ENCODE measurements at regions not wholly inside any gene's neighbourhood (a gene's known extent, or its start where the extent isn't known, plus 50 kb on each side); places are given as distances from the start of the nearest gene placed in this dataset.

DNA sequence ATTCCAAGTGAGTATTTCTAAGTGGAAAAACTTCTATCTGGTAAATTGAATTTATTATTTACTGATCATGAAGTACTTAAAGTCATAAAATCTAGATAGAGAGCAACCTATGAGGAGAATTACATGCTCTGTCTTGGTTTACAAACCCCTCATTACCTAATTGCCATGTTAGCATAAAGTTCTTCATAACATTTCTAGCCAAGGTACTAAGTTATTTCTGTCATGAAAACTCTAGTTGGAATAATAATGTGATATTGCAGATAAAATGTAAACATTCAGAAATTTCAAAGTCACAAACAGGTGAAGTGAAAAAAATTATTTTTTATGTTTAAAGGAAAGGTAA is 228.6 kb downstream of the TTLL7 start:
- DNase-seq (ENCODE audit: low read depth): no peak

DNA sequence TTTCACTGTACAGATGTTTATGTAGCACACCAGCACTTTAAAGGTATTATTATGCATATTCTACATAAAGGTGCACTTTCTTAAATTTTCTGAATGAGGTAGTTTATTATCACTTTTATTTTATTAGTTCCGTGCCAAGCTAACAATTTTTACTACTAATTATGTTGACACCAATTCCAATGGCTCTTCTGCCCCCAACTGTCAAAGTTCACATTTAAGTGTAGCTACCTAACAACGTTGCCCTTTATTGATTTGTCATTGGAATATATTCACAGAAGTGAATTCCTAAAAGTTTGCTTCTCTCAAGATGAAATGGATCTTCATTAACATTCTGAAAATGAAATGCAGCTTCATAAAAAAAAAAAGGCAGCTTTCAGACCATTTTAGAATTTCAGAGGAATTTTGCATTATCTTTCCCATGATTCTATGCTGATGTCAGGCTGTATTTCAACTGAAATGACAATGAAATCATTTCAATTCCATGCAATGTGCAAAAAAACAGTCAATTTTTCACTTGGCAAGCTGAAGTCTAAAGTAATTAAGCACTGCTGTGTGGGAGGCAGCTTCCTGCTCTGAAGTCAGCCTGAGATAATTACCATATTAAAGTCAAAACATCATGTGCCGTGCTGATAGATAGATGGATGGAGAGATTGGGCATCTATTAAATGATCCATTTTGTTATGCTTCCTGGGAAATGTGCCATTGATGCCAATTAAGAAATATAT is 229.2 kb downstream of the TTLL7 start:
- no peak for DNase-seq (ENCODE audit: low read depth)

DNA sequence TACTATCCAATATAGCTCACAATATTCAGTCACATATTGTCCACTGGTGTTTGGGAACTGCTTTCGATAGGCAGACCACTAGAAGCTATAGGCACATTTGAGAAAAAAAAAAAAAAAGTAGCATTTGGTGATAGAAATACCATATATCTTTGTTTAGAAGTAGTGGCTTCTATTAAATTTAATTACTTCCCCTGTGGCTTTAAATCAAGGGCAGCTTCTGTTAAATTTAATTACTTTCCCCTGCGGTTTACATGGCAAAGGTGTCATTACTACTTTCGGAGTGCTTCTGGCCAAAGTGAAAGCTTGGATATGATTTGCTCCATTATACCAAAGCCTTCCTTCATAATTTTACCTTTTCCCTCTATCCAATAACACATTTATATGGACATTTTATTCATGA is 229.9 kb downstream of the TTLL7 start:
- DNase-seq (ENCODE audit: low read depth): no peak

DNA sequence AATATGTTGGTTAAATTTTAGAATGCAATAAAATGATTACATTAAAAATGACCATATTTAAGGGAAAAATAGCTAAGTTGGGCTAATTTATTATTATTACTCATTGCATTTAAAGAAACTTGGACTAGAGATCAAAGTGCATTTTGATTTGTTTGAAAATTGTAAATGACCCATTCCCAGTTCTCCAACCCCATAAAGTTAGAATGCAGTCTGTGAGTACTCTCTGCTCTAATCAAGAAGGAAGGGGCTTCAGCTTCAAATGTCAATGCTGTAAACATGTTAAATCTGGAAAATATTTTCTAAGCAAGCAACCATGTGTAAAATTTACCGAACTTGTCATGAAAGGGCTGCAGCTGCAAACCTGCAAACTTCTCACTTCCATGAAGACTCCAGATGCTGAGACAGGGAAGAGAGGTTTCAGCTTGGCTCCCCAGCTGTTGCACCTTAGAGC is 232.7 kb downstream of the TTLL7 start:
- DNase-seq (ENCODE audit: low read depth): no peak

DNA sequence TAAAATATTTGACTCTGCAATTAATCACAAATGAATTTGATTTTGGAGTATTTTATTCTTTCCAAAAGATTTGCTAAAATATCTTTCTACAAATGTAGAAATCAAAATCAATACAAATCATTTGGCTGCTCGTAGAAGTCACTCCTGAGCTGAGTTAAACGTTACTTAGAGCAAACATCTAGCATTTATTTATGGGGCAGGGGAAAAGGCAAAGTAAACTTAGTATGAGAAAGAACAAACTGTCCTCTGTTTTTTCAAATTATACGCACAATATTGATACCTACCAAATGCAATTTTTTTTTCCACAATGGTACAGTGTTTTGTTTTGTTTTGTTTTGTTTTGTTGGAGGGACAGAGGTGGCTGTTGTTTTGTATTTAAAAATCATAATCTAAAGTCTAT is 233.8 kb downstream of the TTLL7 start:
- no peak for DNase-seq (ENCODE audit: low read depth)

DNA sequence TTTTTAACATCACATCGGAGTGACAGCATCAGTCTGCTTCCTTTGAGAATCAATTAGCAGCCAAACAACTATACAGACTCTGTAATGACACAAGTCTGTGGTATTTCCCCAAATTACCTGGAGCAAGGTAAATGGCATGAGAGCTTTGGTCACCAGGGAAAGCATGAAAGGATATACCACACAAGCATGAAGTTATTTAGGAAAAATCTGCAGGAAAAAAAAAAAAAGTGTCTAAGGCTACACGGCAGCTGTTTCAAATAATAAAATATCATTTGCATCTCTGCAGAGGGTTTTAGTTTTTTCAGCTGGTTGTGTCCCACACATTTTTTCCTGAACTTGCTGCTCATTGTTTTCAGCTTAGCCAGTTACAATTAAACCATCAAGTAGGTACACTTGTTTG is 234.7 kb downstream of the TTLL7 start:
- no peak for DNase-seq (ENCODE audit: low read depth)

DNA sequence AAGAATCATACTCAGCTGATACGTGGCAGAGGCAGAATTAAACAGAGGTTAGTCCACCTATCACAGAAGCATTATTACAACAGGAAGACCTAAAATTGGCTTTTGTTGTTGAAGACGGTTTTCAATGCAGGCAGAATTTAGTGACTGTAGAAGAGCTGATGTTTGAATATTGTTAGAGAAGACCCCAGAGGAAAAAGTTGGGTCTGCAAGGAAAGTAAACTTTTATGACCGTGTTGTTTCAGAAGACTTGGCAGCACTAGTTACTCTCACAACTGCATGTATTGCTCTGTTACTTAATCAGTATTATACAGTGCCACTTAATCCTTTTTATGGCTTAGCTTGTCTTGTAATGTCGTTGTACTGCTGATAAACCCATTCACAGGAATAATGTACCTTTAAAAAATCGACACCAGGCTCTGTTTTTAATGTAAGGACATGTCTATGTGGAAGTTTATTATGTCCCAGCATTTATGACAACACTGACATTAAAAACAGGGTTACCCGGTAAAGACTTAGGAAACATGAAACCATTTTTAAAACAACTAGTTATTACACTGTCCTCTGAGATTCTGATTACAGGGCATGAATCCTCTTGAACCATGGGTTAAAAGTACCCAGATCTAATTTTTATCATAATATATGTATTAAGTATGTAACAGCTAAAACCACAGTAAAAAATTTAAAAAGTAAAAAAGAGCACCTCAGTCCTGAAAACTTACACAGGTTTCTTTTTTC is 235.4 kb downstream of the TTLL7 start:
- DNase-seq (ENCODE audit: low read depth): no peak

DNA sequence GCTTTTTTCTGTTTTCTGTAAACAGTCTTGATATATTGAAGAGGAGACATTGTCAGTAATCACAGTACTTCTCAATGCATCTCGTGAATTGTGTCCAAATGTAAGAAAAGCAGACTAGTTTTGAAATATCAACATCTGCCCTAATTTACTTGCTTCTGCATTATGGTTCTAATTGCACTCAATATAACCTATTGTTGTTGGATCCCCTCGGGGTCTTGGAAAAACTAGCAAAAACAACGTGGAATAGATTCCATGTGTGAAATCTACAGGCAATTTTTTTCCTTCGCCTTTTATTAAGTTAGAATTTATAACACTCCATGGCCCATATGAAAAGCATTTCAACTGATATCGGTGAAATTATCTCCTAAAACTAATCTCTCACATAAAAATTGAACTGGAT is 236.5 kb downstream of the TTLL7 start:
- DNase-seq (ENCODE audit: low read depth): no peak

DNA sequence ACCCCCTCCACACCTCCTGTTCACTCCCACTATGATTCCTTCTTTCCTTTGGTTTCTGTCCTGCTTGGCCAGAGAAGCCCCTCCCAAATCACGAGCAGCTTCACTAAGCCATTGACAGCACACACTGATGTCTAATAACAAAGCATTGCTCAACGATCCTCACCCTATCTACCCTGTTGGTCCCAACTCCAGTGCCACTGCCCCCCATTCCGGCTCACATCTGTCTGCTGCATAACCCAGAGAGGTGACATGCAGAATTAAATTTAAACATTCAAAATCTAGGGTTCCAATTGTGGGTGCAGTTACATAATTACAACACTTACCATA is 236.9 kb downstream of the TTLL7 start:
- DNase-seq (ENCODE audit: low read depth): no peak

DNA sequence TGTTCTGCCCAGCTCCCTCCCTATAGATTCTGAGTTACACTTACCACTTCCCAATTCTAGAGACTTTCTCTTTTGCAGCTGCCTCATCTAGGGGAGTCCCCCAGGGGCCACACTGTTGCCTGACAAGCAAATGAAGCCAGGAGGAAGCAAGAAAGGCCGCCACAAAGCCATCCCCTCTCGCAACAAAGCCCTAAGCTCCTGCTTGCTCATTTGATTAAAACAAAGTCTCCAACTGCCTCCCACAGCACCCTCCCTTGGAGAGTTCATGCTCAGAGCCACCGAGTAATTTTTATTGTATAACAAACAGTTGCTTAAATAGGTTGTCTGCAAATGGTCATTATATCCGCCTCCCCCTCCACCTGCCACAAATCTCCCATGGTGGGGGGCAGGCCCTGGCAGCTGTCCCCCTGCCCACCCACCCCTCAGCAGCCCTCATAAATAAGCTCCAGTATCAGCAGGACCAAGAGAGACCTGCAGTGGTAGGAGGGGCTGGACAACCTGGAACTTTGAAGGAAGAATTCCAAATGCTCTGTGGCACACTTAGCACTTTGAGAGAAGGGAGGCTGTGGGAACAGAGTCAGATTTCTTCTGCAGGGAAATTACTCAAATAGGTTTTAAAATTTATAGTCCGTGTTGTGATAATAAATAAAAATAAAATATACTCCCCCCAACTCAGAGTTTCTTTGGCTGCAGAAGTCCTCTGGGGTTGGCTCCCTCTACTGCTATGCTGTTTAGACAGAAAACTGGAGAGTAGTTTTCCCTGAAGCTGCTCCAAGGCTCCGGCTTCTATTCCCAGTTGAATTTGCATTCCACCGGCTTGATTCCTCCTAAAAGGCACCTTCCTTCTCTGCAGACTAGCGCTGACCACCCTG is 237.5 kb downstream of the TTLL7 start:
- no peak for DNase-seq (ENCODE audit: low read depth)

DNA sequence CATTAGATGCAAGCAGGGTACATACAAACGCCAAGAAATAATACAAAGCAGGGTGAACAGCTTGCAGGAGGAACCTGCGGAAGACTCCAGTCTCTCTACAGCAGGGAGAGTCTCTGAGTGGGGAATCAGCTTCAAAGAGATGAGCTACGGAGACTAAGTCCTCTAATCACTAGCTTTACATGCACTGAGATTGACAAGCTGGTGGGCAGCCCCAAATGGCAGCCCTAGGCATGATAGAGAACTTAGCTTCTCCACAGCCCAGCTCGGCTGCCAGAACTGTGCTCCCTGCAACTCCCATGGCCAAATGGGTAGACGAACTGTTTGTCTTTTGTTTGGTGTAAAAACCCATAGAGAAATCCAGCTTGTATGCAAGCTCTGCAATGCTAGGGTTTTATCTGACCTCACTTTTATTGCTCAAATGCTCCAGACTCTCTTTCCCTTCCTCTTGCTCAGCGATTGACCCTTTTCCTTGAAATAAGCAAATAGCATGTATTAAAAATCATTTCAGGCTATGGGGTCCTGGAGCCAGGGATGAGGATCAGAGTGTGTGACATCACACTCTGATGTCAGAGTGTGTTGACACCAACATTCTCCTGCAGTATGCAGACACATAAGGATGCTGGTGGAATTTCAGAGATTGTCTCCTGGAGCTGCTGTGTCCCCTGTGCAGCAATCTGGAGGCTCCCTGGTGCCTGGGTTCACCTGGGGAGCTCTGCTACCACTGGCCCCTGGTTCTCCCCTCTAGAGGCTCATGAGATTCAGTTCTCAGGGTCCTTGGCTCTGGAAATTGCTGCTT is 238.5 kb downstream of the TTLL7 start:
- no peak for DNase-seq (ENCODE audit: low read depth)

DNA sequence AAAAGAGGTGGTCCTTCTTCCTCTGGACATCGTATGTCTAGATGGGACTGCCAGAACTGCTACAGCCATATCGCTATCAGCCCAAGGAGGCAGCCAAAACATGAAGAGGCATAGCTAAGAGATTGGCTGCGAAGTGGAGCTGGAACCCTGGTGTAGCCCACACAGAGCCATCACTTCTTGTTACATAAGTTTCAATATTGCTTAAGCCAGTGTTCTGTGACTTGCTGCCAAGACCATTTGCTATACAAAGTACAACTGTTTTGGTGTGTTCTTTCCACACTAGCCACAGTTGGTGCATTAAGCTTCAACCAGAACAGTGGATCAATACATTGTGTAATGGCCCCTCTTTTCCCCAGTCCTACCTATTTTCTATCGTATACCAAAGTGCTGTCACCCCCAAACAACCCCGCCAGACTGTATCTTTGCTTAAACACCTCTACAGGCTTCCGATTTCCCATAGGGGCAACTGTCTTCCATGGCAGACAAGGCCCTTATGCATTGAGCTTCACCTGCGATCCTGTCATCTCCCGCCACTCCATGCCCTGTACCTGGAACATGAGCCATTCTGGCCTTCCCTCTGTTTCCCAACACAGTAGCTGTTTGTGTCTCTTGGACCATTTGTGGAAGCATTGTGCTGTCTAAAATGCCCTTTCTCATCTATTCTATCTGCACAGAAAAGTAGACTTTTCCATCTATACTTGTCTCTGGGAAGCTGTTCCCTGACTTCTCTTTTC is 241.8 kb downstream of the TTLL7 start:
- no peak for DNase-seq (ENCODE audit: low read depth)

DNA sequence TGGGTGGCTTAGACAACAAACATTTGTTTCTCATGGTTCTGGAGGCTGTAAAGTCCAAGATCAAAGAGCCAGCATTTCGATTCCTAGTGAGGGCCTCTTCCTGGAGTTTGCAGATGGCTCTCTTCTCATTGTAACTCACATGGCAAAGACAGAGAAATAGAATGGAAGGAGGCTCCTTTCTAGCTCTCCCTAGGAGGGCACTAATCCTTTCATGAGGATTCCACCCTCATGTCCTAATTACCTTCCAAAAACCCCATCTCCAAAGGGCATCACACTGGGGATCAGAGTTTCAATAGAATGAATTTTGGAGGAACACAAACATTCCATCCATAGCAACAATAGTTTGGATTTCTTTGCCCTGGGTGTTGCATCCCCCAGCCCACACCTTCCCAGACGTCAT is 247.3 kb downstream of the TTLL7 start:
- DNase-seq (ENCODE audit: low read depth): no peak

DNA sequence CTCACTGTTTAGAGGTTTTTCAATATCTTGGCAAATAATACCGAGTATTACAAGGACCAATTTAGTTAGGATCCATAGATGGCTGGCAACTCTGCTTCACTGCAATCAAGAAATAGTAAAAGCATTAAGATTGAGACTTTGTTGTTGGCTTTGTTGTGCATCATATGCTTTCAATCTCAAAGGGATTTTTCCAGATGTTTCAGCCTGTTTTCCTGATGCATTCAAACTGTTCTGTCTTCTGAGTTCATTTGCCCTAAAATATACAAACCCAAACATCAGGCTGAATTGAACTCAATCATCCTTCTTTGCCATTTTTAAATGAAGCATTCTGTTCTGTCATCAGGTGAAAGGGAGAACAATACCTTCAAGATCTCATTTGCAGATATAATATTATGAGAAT is 248.7 kb downstream of the TTLL7 start:
- no peak for DNase-seq (ENCODE audit: low read depth)

DNA sequence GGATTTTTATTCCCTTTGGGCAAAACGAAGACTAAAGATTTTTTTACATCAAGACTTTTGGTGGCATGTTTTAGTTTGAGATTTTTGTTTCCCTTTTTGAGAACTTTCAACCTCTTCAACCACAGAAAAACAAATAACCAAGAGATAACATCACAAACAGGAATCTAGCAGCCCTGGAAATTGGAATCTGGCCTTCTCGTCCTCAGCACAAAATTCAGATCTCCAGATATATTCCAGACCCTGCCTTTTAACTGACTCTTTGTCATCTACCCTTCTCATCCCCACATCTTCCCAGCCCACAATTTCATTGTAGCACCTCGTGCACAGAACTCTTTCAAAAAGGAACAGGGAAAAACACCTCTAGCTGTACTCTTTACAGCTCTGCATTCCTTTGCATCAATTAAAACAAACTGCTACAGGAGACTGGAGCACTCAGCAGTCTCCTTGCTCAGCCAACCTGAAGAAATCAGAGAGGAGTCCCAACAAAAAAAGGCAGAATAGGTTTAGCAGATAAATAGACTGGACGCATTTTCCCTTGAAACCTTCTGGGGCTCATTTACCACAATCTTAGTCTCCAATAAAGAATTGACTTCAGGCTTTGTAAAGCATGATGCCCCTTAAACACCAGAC is 251.0 kb downstream of the TTLL7 start:
- no peak for DNase-seq (ENCODE audit: low read depth)

DNA sequence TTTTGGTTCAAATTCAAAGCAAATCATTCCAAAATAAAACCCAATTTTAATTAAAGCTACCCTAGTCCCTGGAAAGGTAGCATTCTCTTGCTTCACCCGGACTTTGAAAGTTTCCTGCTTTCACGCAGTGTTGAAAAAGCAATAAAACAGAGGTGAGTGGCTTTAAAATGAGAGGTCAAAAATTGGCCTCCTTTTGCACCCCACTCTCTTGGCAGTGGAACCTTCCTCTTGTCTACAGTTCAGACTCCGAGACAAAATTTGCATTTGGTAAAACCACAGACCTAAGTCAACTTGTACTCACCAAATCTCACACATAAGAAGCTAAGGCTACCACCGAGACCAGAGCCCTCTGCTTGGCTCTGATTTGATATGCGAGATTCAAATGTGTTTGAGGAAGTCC is 252.7 kb downstream of the TTLL7 start:
- DNase-seq (ENCODE audit: low read depth): no peak

DNA sequence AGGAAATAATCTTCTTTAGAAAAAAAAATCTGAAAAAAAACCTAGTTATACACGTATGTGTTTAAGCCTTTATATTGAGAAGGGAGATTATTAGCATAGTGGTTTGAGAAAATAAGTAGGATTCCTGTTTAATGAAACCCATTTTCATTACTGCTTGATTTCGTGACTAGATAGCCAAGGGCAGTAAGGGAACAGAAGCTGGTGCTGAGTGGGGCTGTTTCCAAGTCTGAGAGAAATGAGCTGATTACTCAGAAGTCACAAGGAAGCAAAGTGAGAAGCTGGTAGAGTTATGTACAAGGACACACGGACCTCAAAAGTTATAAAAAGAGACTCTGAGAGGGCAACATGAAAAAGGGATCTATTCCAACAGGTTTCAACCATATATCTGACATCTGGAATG is 256.5 kb downstream of the TTLL7 start:
- no peak for DNase-seq (ENCODE audit: low read depth)

DNA sequence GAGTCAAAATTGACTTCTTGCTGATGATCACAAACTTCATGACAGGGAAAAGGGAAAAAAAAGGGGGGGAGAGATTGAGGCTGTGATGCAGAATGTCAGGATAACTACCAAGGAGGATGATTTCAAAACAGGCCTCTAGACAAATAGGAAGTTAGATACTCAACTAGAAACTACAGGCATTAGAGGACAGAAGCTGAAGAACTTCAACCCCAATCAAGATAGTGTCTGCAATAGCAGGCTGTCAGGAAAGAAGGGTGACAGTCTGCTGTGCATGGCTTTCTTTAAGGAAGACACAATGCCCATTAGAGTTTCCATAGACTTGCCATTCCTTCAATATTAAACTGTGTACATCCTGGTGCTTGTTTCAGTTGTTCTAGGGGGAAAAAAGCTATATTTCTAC is 257.2 kb downstream of the TTLL7 start:
- no peak for DNase-seq (ENCODE audit: low read depth)

DNA sequence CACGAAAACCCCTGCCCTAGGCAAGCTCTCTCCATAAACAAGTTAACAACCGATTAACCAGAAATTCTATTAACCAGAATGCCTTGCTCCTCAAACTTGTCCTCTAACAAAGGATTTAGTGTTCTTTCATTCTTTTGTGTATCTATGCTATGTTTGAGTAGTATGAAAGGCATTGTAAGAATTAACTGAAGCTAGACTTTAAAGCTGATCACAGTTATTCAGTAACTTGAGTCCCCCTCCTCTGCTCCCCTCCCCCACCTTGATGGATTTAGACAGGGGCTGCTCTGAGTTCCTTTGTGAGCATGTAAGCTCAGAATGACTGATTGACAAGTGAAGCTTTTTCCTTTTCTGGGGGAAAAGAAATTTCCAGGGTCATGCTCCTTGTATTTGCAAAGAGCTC is 257.6 kb downstream of the TTLL7 start:
- DNase-seq (ENCODE audit: low read depth): no peak

DNA sequence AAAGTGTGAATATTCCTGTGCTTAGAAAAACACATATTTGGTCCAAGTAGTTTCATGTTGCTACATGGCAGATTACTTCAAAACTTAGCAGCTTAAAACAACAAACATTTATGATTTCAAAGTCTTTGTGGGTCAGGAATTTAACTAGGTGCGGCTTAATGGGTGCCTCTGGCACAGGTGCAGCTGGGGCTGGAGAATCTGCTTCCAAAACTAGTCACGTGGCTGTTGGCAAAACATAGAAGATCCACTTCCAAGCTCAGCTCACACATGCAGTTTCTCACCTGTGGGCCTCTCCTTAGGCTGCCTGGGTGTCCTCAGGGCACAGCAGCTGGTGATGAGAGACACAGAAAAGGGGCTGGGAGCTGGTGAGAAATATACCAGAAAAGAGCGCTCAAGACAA is 263.4 kb downstream of the TTLL7 start:
- DNase-seq (ENCODE audit: low read depth): no peak

DNA sequence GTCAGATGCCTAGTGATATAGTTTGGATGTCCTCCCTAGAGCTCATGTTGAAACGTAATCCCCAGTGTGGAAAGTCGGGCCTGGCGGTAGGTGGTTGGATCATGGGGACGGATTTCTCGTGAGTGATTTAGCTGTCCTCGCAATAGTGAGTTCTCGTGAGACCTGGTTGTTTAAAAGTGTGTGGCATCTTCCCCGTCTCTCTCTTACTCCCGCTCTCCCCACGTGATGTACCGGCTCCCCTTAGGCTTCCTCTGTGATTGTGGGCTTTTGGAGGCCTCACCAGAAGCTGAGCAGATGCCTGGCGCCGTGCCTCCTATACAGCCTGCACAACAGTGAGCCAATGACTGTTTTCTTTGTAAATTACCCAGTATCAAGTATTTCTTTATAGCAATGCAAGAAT is 264.5 kb downstream of the TTLL7 start:
- DNase-seq (ENCODE audit: low read depth): no peak

Data from T follicular helper cell (primary cell).